ENCODE measurements at regions not wholly inside any gene's neighbourhood (a gene's known extent, or its start where the extent isn't known, plus 50 kb on each side); places are given as distances from the start of the nearest gene placed in this dataset.
"Not testable (repeated sequence)": the region's sequence is repeated elsewhere in the genome, so short reads cannot be mapped to it uniquely, and the experiment has no call there.

DNA sequence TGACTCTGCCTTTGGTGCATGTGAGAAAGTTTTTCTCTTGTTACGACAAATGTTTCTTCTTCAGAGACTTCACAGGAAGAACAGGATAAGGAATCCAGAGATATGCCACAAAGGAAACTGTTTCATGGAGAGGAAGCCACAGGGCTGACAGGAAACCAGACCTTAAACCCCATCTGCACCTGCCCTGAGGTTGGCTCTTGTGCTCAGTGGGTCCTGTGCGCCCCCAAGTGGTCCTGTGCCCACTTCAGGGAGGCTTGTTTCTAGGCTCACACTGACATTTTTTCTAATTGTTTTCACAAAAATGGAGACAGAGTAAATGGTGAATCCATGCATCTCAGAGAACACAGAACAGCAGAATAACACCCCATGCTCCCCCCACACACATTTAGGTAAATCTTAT lies 1193.5 kb downstream of the TMEM121 start:
- H3K36me3 ChIP-seq (ENCODE audit: control insufficient read depth, insufficient read depth, low read length); H3K27me3 ChIP-seq (ENCODE audit: control insufficient read depth, insufficient read depth, low read length); H3K4me3 ChIP-seq (ENCODE audit: low read length); H3K4me1 ChIP-seq (ENCODE audit: control insufficient read depth, insufficient read depth, low read length); H3K9ac ChIP-seq (ENCODE audit: low read length); H3K9me3 ChIP-seq (ENCODE audit: control insufficient read depth, low read length): not testable (repeated sequence)

DNA sequence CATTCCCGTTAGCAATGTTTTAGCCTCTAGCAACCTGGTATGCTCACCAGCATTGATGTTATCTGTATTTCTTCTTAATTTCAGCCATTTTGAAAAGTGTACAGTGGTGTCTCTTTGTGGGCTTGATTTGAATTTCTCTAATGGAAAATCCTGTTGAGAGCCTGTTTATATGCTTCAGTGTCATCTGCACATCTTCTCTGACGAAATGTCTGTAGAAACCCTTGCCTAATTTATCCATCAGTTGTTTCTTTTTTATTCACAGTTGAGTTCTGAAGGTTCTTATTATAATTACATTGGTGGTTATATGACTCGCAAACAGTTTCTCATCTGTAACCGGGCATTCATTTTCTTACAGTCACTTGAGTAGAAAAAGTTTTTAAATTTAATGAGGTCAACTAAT lies 1195.5 kb downstream of the TMEM121 start:
- not testable (repeated sequence) for H3K9ac ChIP-seq (ENCODE audit: low read length); H3K9me3 ChIP-seq (ENCODE audit: control insufficient read depth, low read length); H3K27me3 ChIP-seq (ENCODE audit: control insufficient read depth, insufficient read depth, low read length); H3K4me1 ChIP-seq (ENCODE audit: control insufficient read depth, insufficient read depth, low read length); H3K4me3 ChIP-seq (ENCODE audit: low read length); H3K36me3 ChIP-seq (ENCODE audit: control insufficient read depth, insufficient read depth, low read length)

DNA sequence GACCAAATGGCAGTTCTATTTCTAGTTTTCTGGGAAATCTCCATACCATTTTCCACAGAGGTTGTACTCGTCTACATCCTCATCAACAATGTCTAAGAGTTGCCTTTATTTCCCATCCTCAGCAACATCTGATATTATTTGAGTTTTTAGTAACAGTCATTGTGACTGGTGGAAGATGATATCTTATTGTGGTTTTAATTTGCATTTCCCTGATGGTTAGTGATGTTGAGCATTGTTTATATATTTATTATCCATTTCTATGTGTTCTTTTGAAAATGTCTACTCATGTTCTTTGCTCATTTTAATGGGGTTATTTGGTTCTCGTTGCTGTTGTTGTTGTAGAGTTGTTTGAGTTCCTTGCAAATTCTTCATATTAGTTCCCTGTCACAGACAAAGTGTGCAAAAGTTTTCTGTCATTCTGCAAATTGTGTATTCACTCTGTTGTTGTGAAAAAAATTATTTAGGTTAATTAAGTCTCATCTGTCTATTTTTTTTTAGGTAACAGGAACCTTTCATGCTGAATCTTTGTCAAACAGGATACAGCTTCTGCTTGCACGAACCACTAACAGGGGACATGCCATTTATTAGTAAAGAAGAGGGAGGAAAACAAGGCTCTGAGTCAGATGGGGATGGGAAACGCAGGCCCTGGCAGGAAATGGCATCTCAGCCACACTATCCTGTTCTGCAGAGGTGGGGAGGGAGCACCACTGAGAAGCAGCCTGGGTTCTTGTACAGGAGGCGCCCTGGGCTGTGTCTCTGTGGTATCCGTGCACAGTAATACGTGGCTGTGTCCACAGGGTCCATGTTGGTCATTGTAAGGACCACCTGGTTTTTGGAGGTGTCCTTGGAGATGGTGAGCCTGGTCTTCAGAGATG lies 1196.7 kb downstream of the TMEM121 start:
- not testable (repeated sequence) for H3K36me3 ChIP-seq (ENCODE audit: control insufficient read depth, insufficient read depth, low read length); H3K27me3 ChIP-seq (ENCODE audit: control insufficient read depth, insufficient read depth, low read length); H3K4me3 ChIP-seq (ENCODE audit: low read length)

DNA sequence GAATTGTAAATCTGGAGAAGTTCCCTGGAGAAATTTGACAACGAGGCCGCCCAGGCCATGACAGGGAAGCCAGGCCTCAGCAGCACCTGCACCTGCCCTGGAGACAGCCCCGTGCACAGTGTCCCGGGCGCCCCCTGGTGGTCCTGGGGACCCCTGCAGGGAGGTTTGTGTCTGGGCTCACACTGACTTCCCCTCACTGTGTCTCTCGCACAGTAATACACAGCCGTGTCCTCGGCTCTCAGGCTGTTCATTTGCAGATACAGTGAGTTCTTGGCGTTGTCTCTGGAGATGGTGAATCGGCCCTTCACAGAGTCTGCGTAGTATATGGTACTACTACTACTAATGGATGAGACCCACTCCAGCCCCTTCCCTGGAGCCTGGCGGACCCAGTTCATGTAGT lies 1201.6 kb downstream of the TMEM121 start:
- H3K36me3 ChIP-seq (ENCODE audit: control insufficient read depth, insufficient read depth, low read length); H3K27me3 ChIP-seq (ENCODE audit: control insufficient read depth, insufficient read depth, low read length); H3K4me1 ChIP-seq (ENCODE audit: control insufficient read depth, insufficient read depth, low read length); H3K4me3 ChIP-seq (ENCODE audit: low read length); H3K9me3 ChIP-seq (ENCODE audit: control insufficient read depth, low read length); H3K9ac ChIP-seq (ENCODE audit: low read length): not testable (repeated sequence)

More for the DNA sequence above, 1196.7 kb downstream of the TMEM121 start:
- not testable (repeated sequence) for H3K9me3 ChIP-seq (ENCODE audit: control insufficient read depth, low read length); H3K4me1 ChIP-seq (ENCODE audit: control insufficient read depth, insufficient read depth, low read length); H3K9ac ChIP-seq (ENCODE audit: low read length)

DNA sequence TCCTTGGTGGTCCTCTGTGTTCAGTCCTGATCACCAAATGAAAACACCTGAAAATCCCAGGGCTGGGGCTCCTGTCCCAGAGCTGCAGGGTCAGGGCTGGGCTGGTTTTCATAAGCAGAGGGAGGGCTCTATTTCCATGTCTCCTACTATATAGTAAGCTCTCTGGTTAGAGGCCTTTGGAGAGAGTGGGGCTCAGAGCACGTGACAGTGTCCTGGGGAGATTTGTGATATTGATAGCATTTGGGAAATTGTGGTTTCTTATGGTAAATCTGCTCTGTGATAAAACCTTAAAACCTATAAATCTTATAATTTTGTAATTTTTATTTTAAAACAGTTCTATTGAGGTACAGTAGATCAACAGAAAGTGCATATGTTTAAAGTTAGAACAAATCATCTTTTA lies 1202.2 kb downstream of the TMEM121 start:
- Histone ChIP-seq H3K4me3 (ENCODE audit: low read length) (no peak overlapping the region), H3K36me3 (ENCODE audit: control insufficient read depth, insufficient read depth, low read length) (no peaks in the 10 kb centered on the region), H3K9me3 (ENCODE audit: control insufficient read depth, low read length) (no peaks in the 10 kb centered on the region), H3K4me1 (ENCODE audit: control insufficient read depth, insufficient read depth, low read length) (no peaks in the 10 kb centered on the region), H3K27me3 (ENCODE audit: control insufficient read depth, insufficient read depth, low read length) (no peaks in the 10 kb centered on the region), H3K9ac (ENCODE audit: low read length) (no peak overlapping the region)

DNA sequence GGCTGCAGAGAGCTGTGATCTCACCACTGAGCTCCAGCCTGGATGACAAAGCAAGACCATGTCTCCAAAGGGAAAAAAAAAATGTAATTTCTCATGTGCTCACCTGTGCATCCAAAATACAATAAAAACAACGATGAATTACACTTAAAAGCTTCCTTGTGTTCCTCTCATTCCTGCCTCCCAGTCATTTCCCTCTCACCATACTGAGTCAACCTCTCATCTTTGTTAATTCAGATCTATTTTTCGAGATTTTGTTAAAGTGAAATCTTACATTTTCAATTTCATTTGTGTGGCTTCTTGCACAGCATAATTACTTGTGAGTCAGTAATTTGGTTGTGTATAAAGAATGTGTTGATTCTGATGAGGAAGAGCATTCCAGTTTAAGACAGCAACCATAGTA lies 1203.2 kb downstream of the TMEM121 start:
- no peaks in the 10 kb centered on the region for H3K4me1 ChIP-seq (ENCODE audit: control insufficient read depth, insufficient read depth, low read length)
- H3K27me3 ChIP-seq (ENCODE audit: control insufficient read depth, insufficient read depth, low read length): no peaks in the 10 kb centered on the region
- no peaks in the 10 kb centered on the region for H3K9me3 ChIP-seq (ENCODE audit: control insufficient read depth, low read length)
- H3K9ac ChIP-seq (ENCODE audit: low read length): no peak overlapping the region
- no peaks in the 10 kb centered on the region for H3K36me3 ChIP-seq (ENCODE audit: control insufficient read depth, insufficient read depth, low read length)
- H3K4me3 ChIP-seq (ENCODE audit: low read length): no peak overlapping the region

DNA sequence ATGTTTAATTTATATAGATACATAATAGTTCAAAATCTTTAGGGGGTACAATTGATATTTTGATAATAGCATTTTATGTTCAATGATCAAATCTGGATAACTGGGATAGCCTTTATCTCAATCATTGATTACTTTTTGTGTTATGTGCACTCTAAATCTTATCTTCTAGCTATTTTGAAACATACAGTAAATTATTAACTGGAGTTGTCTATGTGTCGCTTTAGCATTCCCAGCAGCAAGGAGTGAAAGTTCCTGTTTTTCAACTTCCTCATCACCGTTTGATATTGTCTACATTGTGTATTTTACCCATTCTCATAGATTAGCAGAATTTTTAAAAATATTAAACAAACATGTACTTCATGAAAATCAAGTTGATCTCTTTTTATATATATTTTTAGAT lies 1207.4 kb downstream of the TMEM121 start:
- H3K36me3 ChIP-seq (ENCODE audit: control insufficient read depth, insufficient read depth, low read length): no peaks in the 10 kb centered on the region
- no peak overlapping the region for H3K9ac ChIP-seq (ENCODE audit: low read length)
- H3K27me3 ChIP-seq (ENCODE audit: control insufficient read depth, insufficient read depth, low read length): no peaks in the 10 kb centered on the region
- no peak overlapping the region for H3K4me3 ChIP-seq (ENCODE audit: low read length)
- no peaks in the 10 kb centered on the region for H3K9me3 ChIP-seq (ENCODE audit: control insufficient read depth, low read length)
- no peaks in the 10 kb centered on the region for H3K4me1 ChIP-seq (ENCODE audit: control insufficient read depth, insufficient read depth, low read length)

DNA sequence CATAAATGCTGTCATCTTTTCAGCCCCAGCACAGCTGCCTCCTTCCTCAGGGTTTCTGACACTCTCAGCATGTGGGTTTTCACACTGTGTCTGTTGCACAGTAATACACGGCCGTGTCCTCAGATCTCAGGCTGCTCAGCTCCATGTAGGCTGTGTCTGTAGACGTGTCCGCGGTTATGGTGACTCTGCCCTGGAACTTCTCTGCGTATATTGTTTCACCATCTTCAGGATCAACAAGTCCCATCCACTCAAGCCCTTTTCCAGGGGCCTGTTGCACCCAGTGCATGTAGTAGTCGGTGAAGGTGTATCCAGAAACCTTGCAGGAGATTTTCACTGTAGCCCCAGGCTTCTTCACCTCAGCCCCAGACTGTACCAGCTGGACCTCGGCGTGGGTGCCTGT lies 1210.6 kb downstream of the TMEM121 start:
- Histone ChIP-seq H3K9ac (ENCODE audit: low read length) (no peak overlapping the region), H3K27me3 (ENCODE audit: control insufficient read depth, insufficient read depth, low read length) (no peaks in the 10 kb centered on the region), H3K36me3 (ENCODE audit: control insufficient read depth, insufficient read depth, low read length) (no peaks in the 10 kb centered on the region), H3K4me3 (ENCODE audit: low read length) (no peak overlapping the region), H3K9me3 (ENCODE audit: control insufficient read depth, low read length) (no peaks in the 10 kb centered on the region), H3K4me1 (ENCODE audit: control insufficient read depth, insufficient read depth, low read length) (no peaks in the 10 kb centered on the region)

DNA sequence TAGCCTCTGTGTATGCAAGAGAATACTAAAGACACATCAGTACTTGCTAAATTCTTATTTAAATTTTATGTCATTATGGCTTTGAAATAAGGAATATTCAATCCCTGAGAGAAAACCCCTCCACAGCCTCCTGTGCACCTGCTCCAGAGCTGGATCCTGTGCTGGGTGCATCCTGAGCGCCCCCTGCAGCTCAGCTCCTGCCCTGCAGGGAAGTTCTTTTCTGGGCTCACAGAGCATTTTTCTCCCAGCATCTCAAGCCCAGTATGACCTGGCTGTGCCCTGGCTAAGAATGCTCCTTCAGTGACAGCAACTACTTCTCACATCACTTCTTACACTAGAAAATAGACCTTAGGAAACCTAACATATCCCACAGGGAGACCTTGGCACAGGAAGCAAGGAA lies 1211.7 kb downstream of the TMEM121 start:
- Histone ChIP-seq H3K9ac (ENCODE audit: low read length) (no peak overlapping the region), H3K36me3 (ENCODE audit: control insufficient read depth, insufficient read depth, low read length) (no peaks in the 10 kb centered on the region), H3K27me3 (ENCODE audit: control insufficient read depth, insufficient read depth, low read length) (no peaks in the 10 kb centered on the region), H3K4me3 (ENCODE audit: low read length) (no peak overlapping the region), H3K9me3 (ENCODE audit: control insufficient read depth, low read length) (no peaks in the 10 kb centered on the region), H3K4me1 (ENCODE audit: control insufficient read depth, insufficient read depth, low read length) (no peaks in the 10 kb centered on the region)

DNA sequence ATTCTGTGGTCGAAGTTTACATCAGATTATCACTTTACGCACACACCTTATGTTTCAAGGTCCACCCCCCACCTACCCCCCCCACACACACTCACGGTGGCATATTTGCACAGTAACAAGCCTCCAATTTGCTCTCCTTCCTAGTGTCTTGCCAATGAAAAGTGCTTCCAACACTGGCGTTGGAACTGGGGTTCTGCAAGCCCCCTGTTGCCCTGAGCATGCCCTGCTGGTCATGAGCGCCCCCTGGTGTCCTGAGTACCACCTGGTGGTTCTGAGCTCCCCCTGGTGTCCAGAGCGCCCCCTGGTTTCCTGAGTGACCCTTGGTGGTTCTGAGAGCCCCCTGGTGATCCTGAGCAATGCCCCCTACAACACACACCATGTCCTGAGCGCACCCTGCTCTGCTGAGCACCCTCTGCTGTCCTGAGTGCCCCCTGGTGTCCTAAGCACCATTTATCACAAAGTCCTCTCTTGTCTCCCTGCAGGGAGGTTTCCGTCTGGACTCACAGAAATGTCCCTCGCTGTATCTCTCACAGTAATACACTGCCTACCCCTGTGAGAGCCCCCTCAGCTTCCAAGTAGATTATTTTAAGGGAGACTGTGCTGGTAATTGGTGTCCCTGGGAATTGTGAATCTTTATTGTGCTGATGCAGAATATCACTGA lies 1212.3 kb downstream of the TMEM121 start:
- H3K36me3 ChIP-seq (ENCODE audit: control insufficient read depth, insufficient read depth, low read length); H3K4me3 ChIP-seq (ENCODE audit: low read length); H3K27me3 ChIP-seq (ENCODE audit: control insufficient read depth, insufficient read depth, low read length); H3K9ac ChIP-seq (ENCODE audit: low read length); H3K9me3 ChIP-seq (ENCODE audit: control insufficient read depth, low read length); H3K4me1 ChIP-seq (ENCODE audit: control insufficient read depth, insufficient read depth, low read length): not testable (repeated sequence)

DNA sequence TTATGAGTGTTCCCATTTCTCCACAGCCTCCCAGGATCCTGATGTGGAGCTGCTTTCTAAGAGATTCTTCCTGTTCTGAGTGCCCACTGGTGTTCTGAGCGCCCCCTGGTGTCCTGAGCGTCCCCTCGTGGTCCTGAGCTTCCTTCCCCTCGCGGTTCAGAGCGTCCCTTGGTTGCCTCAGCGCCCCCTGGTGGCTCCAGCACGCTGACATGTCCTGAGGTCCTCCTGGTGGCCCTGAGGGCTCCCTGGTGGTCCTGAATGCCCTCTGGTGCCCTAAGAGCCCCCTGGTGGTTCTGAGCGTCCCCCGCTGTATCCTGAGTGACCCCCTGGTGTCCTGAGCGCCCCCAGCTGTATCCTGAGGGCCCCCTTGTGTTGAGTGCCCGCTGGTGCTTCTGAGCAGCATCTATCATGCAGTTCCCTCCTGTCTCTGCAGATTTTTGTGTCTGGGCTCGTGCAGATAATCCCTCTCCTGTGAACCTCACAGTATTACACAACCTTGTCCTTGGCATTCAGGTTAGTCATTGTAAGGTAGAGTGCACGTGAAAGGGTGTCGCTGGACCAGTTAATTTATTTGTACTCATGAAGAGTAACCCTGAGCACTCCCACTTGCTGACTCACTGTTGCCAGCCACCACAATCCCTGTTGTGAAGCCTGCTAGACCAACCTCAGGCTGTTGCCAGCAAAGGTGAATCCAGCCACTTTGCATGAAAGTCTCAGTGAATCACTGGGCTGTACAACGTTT lies 1214.9 kb downstream of the TMEM121 start:
- not testable (repeated sequence) for H3K4me1 ChIP-seq (ENCODE audit: control insufficient read depth, insufficient read depth, low read length); H3K27me3 ChIP-seq (ENCODE audit: control insufficient read depth, insufficient read depth, low read length); H3K36me3 ChIP-seq (ENCODE audit: control insufficient read depth, insufficient read depth, low read length); H3K9me3 ChIP-seq (ENCODE audit: control insufficient read depth, low read length); H3K9ac ChIP-seq (ENCODE audit: low read length); H3K4me3 ChIP-seq (ENCODE audit: low read length)

DNA sequence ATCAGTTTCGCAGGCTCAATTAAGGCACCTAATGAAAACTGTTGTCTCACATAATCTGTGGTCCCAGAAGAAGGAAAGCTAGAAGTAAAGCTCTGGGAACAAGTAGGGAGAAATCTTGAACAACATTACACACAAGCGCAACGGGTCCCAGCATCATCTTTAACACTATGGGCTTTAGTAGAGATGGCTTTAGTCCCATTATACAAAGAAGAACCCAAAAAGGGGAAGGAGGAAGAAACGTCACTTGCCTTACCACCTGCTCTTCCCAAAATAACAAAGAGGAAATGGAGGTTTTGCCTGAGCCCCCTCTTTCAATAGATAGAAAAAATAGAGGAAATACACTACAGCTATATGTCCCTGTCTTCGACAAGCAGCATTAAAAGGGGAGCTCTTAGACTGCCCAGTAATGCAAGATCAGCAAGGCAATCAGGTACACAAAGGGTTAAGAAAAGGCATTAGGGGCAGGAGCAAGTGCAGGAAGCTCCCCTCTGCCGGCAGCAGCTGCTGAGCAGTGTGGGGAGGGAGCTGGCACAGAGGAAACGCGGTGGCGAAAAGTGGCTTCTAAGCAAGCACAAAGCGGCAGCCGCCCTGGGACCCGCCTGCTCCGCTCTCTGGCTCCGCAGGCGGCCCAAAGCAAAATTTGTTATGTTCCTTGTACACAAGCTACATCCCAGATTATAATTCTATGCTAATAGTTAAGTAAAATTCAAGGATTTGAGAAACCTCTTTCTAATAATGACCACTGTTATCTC lies 1218.8 kb downstream of the TMEM121 start:
- H3K27me3 ChIP-seq (ENCODE audit: control insufficient read depth, insufficient read depth, low read length); H3K36me3 ChIP-seq (ENCODE audit: control insufficient read depth, insufficient read depth, low read length); H3K4me3 ChIP-seq (ENCODE audit: low read length); H3K4me1 ChIP-seq (ENCODE audit: control insufficient read depth, insufficient read depth, low read length); H3K9ac ChIP-seq (ENCODE audit: low read length); H3K9me3 ChIP-seq (ENCODE audit: control insufficient read depth, low read length): not testable (repeated sequence)
